ENCODE measurements at regions not wholly inside any gene's neighbourhood (a gene's known extent, or its start where the extent isn't known, plus 50 kb on each side); places are given as distances from the start of the nearest gene placed in this dataset.

DNA sequence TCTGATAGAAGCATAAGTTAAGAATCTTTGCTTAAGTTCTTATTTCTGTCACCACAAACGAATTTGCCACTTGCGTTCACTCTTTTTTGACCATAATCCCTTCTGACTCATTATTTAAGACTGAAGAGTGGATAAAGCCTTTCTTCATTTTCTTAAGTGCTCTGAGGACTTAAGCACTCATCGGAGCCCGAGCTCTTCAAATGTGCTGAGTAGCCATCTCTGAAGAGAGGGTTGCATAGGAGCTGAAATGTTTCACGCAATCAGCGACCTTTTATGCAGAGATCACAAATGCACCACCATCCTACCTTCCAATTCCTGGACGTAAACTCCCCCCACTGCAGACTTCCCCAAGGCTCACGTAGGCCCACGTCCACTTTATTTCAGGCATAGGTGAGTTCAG, 699.2 kb downstream of the IRX1 start:
- TF ChIP-seq POLR2A (IDR thresholded peaks at IDR 0.05), result no peak
- no peak for TF ChIP-seq CTCF (IDR thresholded peaks at IDR 0.05)
